ENCODE measurements at regions not wholly inside any gene's neighbourhood (a gene's known extent, or its start where the extent isn't known, plus 50 kb on each side); places are given as distances from the start of the nearest gene placed in this dataset.
A peak's percentile ranks its signal among the peaks of the same experiment; 100 is the strongest.
"Not testable (repeated sequence)": the region's sequence is repeated elsewhere in the genome, so short reads cannot be mapped to it uniquely, and the experiment has no call there.

GRCh38 chr19:28301463-28301862, 911.5 kb downstream of the UQCRFS1 start:
- H3K9me3 ChIP-seq, result no peaks in the 10 kb centered on the region

GRCh38 chr19:28299649-28300048, 913.3 kb downstream of the UQCRFS1 start:
- no peak for TF ChIP-seq Cebpa-rat (IDR thresholded peaks at IDR 0.05)
- Histone ChIP-seq H3K36me3 (no peaks in the 10 kb centered on the region), H3K9ac (no peak overlapping the region), H3K4me2 (peak overlapping the region; percentile 88), H4K20me1 (no peaks in the 10 kb centered on the region), H3K27me3 (no peaks in the 10 kb centered on the region), H3K4me3 (no peak overlapping the region), H3K4me1 (peaks cover 86% of the 10 kb centered on the region), H3K9me3 (no peaks in the 10 kb centered on the region), H3K27ac (peak overlapping the region; percentile 45; the same call in 1 of the 2 replicates)

More at GRCh38 chr19:28301463-28301862, 911.5 kb downstream of the UQCRFS1 start:
- Histone ChIP-seq H3K4me1 (peaks cover 92% of the 10 kb centered on the region), H4K20me1 (no peaks in the 10 kb centered on the region), H3K27ac (peak overlapping the region; percentile 80), H3K4me2 (peak overlapping the region; percentile 88), H3K4me3 (no peak overlapping the region), H3K27me3 (no peaks in the 10 kb centered on the region), H3K9ac (peak overlapping the region; percentile 51; the same call in 1 of the 2 replicates), H3K36me3 (no peaks in the 10 kb centered on the region)
- no peak for TF ChIP-seq Cebpa-rat (IDR thresholded peaks at IDR 0.05)

DNA sequence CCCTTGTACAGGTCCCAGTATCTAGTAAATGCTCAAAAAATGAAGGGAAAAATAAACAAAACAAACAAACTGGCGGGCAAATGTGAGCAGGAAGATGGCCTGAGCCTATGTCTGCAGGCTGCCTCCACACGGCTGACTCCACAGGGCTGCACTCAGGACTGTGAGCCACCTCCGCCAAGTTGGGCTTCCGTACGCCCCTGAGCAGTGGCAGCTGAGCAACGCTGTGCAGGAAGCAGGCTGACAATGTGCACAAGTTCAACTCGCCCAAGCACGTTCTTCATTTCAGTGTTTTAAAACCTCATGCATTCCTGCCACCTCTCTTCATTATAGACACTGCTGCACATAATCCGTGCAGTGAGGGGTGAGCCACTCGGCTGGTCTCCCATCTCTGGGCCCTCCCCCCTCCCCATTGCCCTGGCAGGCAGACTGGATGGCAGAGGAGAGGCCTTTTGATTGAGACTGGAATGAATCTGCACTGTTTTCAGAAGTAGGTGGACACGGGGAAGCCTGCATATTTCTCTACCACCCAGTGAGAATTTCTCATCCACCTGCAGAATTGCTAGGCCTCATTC, 915.3 kb downstream of the UQCRFS1 start:
- TF ChIP-seq Cebpa-rat (IDR thresholded peaks at IDR 0.05), result no peak

GRCh38 chr19:28297036-28297435, 915.9 kb downstream of the UQCRFS1 start:
- H3K9ac ChIP-seq, result no peak overlapping the region
- H3K4me1 ChIP-seq, result peaks cover 86% of the 10 kb centered on the region
- no peaks in the 10 kb centered on the region for H3K36me3 ChIP-seq
- H4K20me1 ChIP-seq, result no peaks in the 10 kb centered on the region
- peak overlapping the region; percentile 88 for H3K4me2 ChIP-seq
- H3K27me3 ChIP-seq, result no peaks in the 10 kb centered on the region
- H3K9me3 ChIP-seq, result no peaks in the 10 kb centered on the region
- no peak overlapping the region for H3K27ac ChIP-seq
- TF ChIP-seq Cebpa-rat (IDR thresholded peaks at IDR 0.05), result no peak
- H3K4me3 ChIP-seq, result no peak overlapping the region

More for the DNA sequence above, 915.3 kb downstream of the UQCRFS1 start:
- peak overlapping the region; percentile 8; the same call in 1 of the 2 replicates for H3K9ac ChIP-seq
- H3K4me2 ChIP-seq, result peak overlapping the region; percentile 88
- H3K36me3 ChIP-seq, result no peaks in the 10 kb centered on the region
- no peaks in the 10 kb centered on the region for H3K27me3 ChIP-seq
- no peak overlapping the region for H3K4me3 ChIP-seq
- H3K4me1 ChIP-seq, result peaks cover 86% of the 10 kb centered on the region
- H3K9me3 ChIP-seq, result no peaks in the 10 kb centered on the region
- H4K20me1 ChIP-seq, result no peaks in the 10 kb centered on the region
- H3K27ac ChIP-seq, result peak overlapping the region; percentile 47

DNA sequence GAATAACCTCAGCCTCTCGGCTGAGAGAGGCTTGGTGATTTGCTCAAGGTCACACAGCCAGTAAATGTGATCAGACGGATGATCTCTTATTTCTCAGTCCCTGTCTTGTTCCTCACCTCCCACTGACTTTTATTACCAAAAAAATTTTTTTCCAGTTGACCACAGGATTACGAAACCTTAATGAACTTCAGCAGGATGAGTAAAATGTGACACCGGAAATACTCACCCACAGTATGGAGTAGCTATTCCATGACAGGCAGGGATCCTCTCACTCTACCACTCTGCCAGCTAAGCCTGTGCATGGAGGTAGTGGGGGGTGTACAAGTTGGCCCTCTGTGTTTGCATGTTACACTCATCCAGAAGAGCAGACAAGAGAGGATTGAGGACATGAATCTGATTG, 916.4 kb downstream of the UQCRFS1 start:
- Histone ChIP-seq H3K27me3 (no peaks in the 10 kb centered on the region), H3K27ac (no peak overlapping the region), H3K4me1 (peaks cover 86% of the 10 kb centered on the region), H3K9me3 (no peaks in the 10 kb centered on the region), H3K4me3 (no peak overlapping the region), H4K20me1 (no peaks in the 10 kb centered on the region), H3K9ac (no peak overlapping the region), H3K4me2 (0 out of 2 replicates have a peak overlapping the region, but pooled peaks have one; percentile 88), H3K36me3 (no peaks in the 10 kb centered on the region)
- no peak for TF ChIP-seq Cebpa-rat (IDR thresholded peaks at IDR 0.05)

DNA sequence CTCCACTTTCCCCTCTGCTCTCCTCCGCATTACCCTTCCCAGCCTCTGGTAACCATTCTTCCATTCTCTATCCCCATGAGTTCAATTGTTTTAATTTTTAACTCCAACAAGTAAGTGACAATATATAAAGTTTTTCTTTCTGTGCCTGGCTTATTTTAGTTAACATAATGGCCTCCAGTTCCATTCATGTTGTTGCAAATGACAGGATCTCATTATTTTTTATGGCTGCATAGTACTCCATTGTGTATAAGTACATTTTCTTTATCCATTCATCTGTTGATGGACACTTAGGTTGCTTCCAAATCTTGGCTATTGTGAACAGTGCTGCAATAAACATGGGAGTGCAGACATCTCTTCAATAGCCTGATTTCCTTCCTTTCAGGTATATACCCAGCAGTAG, 918.0 kb downstream of the UQCRFS1 start:
- Histone ChIP-seq H3K4me2 (peak overlapping the region; percentile 96), H3K4me1 (peaks cover 86% of the 10 kb centered on the region), H3K27ac (peak overlapping the region; percentile 91; the same call in 1 of the 2 replicates)
- not testable (repeated sequence) for H3K9ac ChIP-seq, H3K4me3 ChIP-seq, H3K9me3 ChIP-seq, H3K27me3 ChIP-seq, H4K20me1 ChIP-seq, H3K36me3 ChIP-seq

GRCh38 chr19:28294395-28294794, 918.6 kb downstream of the UQCRFS1 start:
- TF ChIP-seq Cebpa-rat (IDR thresholded peaks at IDR 0.05), result no peak
- Histone ChIP-seq H3K9ac (peak overlapping the region; percentile 73; the same call in 1 of the 2 replicates), H3K4me2 (peak overlapping the region; percentile 96), H3K4me1 (peaks cover 86% of the 10 kb centered on the region), H3K36me3 (no peaks in the 10 kb centered on the region), H3K27me3 (no peaks in the 10 kb centered on the region), H3K9me3 (no peaks in the 10 kb centered on the region), H3K27ac (peak overlapping the region; percentile 91), H4K20me1 (no peaks in the 10 kb centered on the region), H3K4me3 (no peak overlapping the region)

DNA sequence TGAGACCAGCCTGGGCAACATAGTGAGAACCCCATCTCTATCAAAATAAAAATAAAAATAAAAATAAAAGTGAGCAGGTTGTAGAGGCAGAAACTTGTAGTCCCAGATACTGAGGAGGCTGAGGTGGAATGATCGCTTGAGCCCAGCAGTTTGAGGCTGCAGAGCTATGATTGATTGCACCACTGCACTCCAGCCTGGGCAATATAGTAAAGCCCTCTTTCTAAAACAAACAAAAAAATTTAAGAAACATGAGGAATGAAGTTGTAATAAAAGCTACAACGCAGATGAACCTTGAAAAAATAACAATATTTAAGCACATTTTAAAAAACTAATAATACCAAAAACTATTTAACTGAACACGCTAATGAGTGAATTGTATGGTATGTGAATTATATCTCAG, 919.3 kb downstream of the UQCRFS1 start:
- TF ChIP-seq Cebpa-rat (IDR thresholded peaks at IDR 0.05), result no peak
- H3K4me3 ChIP-seq, result peak overlapping the region; percentile 48; the same call in 1 of the 2 replicates
- peak overlapping the region; percentile 91 for H3K27ac ChIP-seq
- no peaks in the 10 kb centered on the region for H3K27me3 ChIP-seq
- H3K9ac ChIP-seq, result peak overlapping the region; percentile 73
- peak overlapping the region; percentile 96 for H3K4me2 ChIP-seq
- no peaks in the 10 kb centered on the region for H4K20me1 ChIP-seq
- no peaks in the 10 kb centered on the region for H3K36me3 ChIP-seq
- peaks cover 86% of the 10 kb centered on the region for H3K4me1 ChIP-seq
- H3K9me3 ChIP-seq, result no peaks in the 10 kb centered on the region

- no peaks in the 10 kb centered on the region for H3K36me3 ChIP-seq
- H3K4me1 ChIP-seq, result peaks cover 86% of the 10 kb centered on the region
- H3K4me2 ChIP-seq, result peak overlapping the region; percentile 96
- peak overlapping the region; percentile 48 for H3K4me3 ChIP-seq
- peak overlapping the region; percentile 73 for H3K9ac ChIP-seq
- peak overlapping the region; percentile 91 for H3K27ac ChIP-seq
- no peaks in the 10 kb centered on the region for H3K27me3 ChIP-seq
- H4K20me1 ChIP-seq, result no peaks in the 10 kb centered on the region
- no peaks in the 10 kb centered on the region for H3K9me3 ChIP-seq
- no peak for TF ChIP-seq Cebpa-rat (IDR thresholded peaks at IDR 0.05)
Measured at GRCh38 chr19:28292822-28293500, 920.0 kb downstream of the UQCRFS1 start.

GRCh38 chr19:28291874-28292273, 921.1 kb downstream of the UQCRFS1 start:
- Histone ChIP-seq H3K9ac (peak overlapping the region; percentile 73), H3K27ac (peak overlapping the region; percentile 91), H3K4me2 (peak overlapping the region; percentile 96), H3K27me3 (no peaks in the 10 kb centered on the region), H3K9me3 (no peaks in the 10 kb centered on the region), H3K4me3 (peak overlapping the region; percentile 11; the same call in 1 of the 2 replicates), H3K4me1 (peaks cover 86% of the 10 kb centered on the region), H3K36me3 (no peaks in the 10 kb centered on the region), H4K20me1 (no peaks in the 10 kb centered on the region)
- TF ChIP-seq Cebpa-rat (IDR thresholded peaks at IDR 0.05), result no peak
